ENCODE measurements at regions not wholly inside any gene's neighbourhood (a gene's known extent, or its start where the extent isn't known, plus 50 kb on each side); places are given as distances from the start of the nearest gene placed in this dataset.

GRCh38 chrX:18039023-18039422 lies 177.9 kb upstream of the RAI2 start:
- Histone ChIP-seq H3K27me3 (replicated peaks; ENCODE audit: control insufficient read depth, insufficient read depth, low read length) (no peaks in the 10 kb centered on the region), H3K36me3 (ENCODE audit: control insufficient read depth, insufficient read depth, low read length) (no peaks in the 10 kb centered on the region), H3K4me3 (replicated peaks; ENCODE audit: low read depth, low read length) (no peak overlapping the region)
- DNase-seq (ENCODE audit: extremely low read depth, insufficient read length): no peak
- no peak for TF ChIP-seq CTCF (IDR thresholded peaks at IDR 0.05; ENCODE audit: insufficient read depth, low read length, poor library complexity, severe bottlenecking)

GRCh38 chrX:18036394-18036793 lies 175.3 kb upstream of the RAI2 start:
- no peaks in the 10 kb centered on the region for H3K27me3 ChIP-seq (replicated peaks; ENCODE audit: control insufficient read depth, insufficient read depth, low read length)
- TF ChIP-seq CTCF (IDR thresholded peaks at IDR 0.05; ENCODE audit: insufficient read depth, low read length, poor library complexity, severe bottlenecking): no peak
- no peak overlapping the region for H3K4me3 ChIP-seq (replicated peaks; ENCODE audit: low read depth, low read length)
- H3K36me3 ChIP-seq (ENCODE audit: control insufficient read depth, insufficient read depth, low read length): no peaks in the 10 kb centered on the region
- DNase-seq (ENCODE audit: extremely low read depth, insufficient read length): no peak

GRCh38 chrX:18034945-18035344 lies 173.8 kb upstream of the RAI2 start:
- Histone ChIP-seq H3K4me3 (replicated peaks; ENCODE audit: low read depth, low read length) (no peak overlapping the region), H3K36me3 (ENCODE audit: control insufficient read depth, insufficient read depth, low read length) (no peaks in the 10 kb centered on the region), H3K27me3 (replicated peaks; ENCODE audit: control insufficient read depth, insufficient read depth, low read length) (no peaks in the 10 kb centered on the region)
- TF ChIP-seq CTCF (IDR thresholded peaks at IDR 0.05; ENCODE audit: insufficient read depth, low read length, poor library complexity, severe bottlenecking): no peak
- DNase-seq (ENCODE audit: extremely low read depth, insufficient read length): no peak

- TF ChIP-seq CTCF (IDR thresholded peaks at IDR 0.05; ENCODE audit: insufficient read depth, low read length, poor library complexity, severe bottlenecking): no peak
- no peaks in the 10 kb centered on the region for H3K36me3 ChIP-seq (ENCODE audit: control insufficient read depth, insufficient read depth, low read length)
- no peaks in the 10 kb centered on the region for H3K27me3 ChIP-seq (replicated peaks; ENCODE audit: control insufficient read depth, insufficient read depth, low read length)
- DNase-seq (ENCODE audit: extremely low read depth, insufficient read length): no peak
- H3K4me3 ChIP-seq (replicated peaks; ENCODE audit: low read depth, low read length): no peak overlapping the region
Observed at GRCh38 chrX:18034504-18034903, 173.4 kb upstream of the RAI2 start.

GRCh38 chrX:18032486-18033221 lies 171.6 kb upstream of the RAI2 start:
- DNase-seq (ENCODE audit: extremely low read depth, insufficient read length): no peak
- no peaks in the 10 kb centered on the region for H3K27me3 ChIP-seq (replicated peaks; ENCODE audit: control insufficient read depth, insufficient read depth, low read length)
- no peak for TF ChIP-seq CTCF (IDR thresholded peaks at IDR 0.05; ENCODE audit: insufficient read depth, low read length, poor library complexity, severe bottlenecking)
- H3K36me3 ChIP-seq (ENCODE audit: control insufficient read depth, insufficient read depth, low read length): no peaks in the 10 kb centered on the region
- no peak overlapping the region for H3K4me3 ChIP-seq (replicated peaks; ENCODE audit: low read depth, low read length)

Data from GM06990 (cell line).